PFSK-1 (cell line): ENCODE measurements at regions not wholly inside any gene's neighbourhood (a gene's known extent, or its start where the extent isn't known, plus 50 kb on each side); places are given as distances from the start of the nearest gene placed in this dataset.

Experiments used
- FOXP2 ChIP-seq: optimal IDR thresholded peaks from 2 replicates; pipeline ENCODE3; 2011; ENCODE audit warnings: borderline replicate concordance, control low read depth, inconsistent platforms; ENCODE audit not compliant: insufficient read depth; ENCODE audit errors: extremely low read length, extremely low read depth
- POLR2AphosphoS5 ChIP-seq: IDR thresholded peaks from 2 replicates; pipeline ENCODE4 v1.6.1; 2012; ENCODE audit warnings: low read depth, mild to moderate bottlenecking, control low read depth, low read length, moderate library complexity
- REST ChIP-seq, 2 experiments: IDR thresholded peaks; 2 replicates each; pipeline versions ENCODE4 v1.6.1 to v1.8.0; 2011 to 2012; ENCODE audit warnings: low read depth in 2 of 2, low read length in 2 of 2, control low read depth in 1 of 2, inconsistent platforms in 1 of 2, mild to moderate bottlenecking in 1 of 2, moderate library complexity in 1 of 2; ENCODE audit not compliant: insufficient read depth in 1 of 2
- SIN3A ChIP-seq: IDR thresholded peaks from 2 replicates; pipeline ENCODE4 v1.6.1; 2012; ENCODE audit warnings: mild to moderate bottlenecking, low read length, moderate library complexity, borderline replicate concordance; ENCODE audit not compliant: insufficient read depth
- TAF1 ChIP-seq: IDR thresholded peaks from 2 replicates; pipeline ENCODE4 v1.6.1; 2012; ENCODE audit warnings: low read length, control low read depth, borderline replicate concordance; ENCODE audit not compliant: insufficient read depth

DNA sequence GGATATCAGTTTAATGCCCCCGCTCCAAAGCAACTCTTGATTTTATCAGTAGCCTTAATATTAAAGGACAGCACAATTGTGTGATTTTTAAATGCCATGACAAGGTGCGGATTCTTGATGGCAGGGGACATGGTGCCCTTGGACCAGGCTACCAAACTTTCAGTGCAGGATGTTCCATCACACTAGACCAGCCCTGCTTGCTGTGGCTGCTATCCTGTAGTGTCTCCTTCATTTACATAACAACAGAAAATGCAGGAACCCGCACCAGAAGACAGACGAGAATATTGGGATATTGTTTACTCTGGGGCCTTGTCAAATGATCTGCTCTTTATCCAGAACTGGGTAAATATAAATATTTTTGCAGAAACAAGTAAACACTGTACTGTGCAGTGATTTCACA lies 229.3 kb upstream of the PKN2 start:
- TF ChIP-seq TAF1 (no peak), SIN3A (no peak), POLR2AphosphoS5 (no peak), FOXP2 (no peak), REST (IDR thresholded peaks at IDR 0.05; ENCODE audit: insufficient read depth in 1 of 2, low read depth in 2 of 2, low read length in 2 of 2) (no peak)

- no peak for TF ChIP-seq POLR2AphosphoS5
- TF ChIP-seq FOXP2 = no peak
- TF ChIP-seq TAF1 = no peak
- TF ChIP-seq REST (IDR thresholded peaks at IDR 0.05; ENCODE audit: insufficient read depth in 1 of 2, low read depth in 2 of 2, low read length in 2 of 2) = no peak
- no peak for TF ChIP-seq SIN3A
These were observed 228.3 kb upstream of the PKN2 start for GRCh38 chr1:88455621-88456256.

DNA sequence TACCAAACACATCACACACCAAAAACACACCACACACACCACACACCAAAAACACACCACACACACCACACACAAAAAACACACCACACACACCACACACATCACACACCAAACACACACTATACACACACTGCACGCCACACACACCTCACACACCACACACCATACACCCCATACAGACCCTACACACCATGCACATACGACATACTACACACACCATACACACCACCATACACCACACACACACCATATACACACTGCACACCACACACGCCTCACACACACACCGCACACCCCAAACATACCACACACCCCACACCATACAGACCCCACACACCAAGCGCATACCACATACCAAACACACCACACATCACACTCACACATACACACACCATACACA lies 226.9 kb upstream of the PKN2 start:
- TF ChIP-seq REST (IDR thresholded peaks at IDR 0.05; ENCODE audit: insufficient read depth in 1 of 2, low read depth in 2 of 2, low read length in 2 of 2) = no peak
- TF ChIP-seq SIN3A = no peak
- TF ChIP-seq POLR2AphosphoS5 = no peak
- TF ChIP-seq FOXP2 = no peak
- no peak for TF ChIP-seq TAF1

GRCh38 chr1:88461007-88461406 lies 223.1 kb upstream of the PKN2 start:
- TF ChIP-seq FOXP2 = no peak
- TF ChIP-seq REST (IDR thresholded peaks at IDR 0.05; ENCODE audit: insufficient read depth in 1 of 2, low read depth in 2 of 2, low read length in 2 of 2) = no peak
- no peak for TF ChIP-seq POLR2AphosphoS5
- no peak for TF ChIP-seq SIN3A
- TF ChIP-seq TAF1 = no peak

DNA sequence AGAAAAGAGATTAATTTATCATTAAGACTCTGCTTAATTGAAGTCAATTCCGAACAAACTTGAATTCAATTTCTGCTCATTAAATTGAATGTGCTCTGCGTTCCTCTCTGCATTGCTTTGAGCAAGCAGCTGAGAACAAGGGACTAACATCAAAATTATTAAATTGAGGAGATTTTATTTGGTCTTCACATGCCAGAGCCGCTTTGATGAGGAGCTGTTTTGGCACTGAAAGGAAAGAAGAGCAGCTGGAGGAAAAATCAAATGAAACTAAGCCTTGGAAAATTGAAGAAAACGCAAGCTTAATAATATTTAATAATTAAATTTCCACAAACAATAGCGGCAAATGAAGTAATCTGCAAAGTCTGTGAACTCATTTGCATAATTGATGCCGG lies 222.0 kb upstream of the PKN2 start:
- TF ChIP-seq FOXP2 = no peak
- no peak for TF ChIP-seq SIN3A
- no peak for TF ChIP-seq TAF1
- TF ChIP-seq REST (IDR thresholded peaks at IDR 0.05; ENCODE audit: insufficient read depth in 1 of 2, low read depth in 2 of 2, low read length in 2 of 2) = no peak
- no peak for TF ChIP-seq POLR2AphosphoS5
